Loucy (cell line): ENCODE measurements at regions not wholly inside any gene's neighbourhood (a gene's known extent, or its start where the extent isn't known, plus 50 kb on each side); places are given as distances from the start of the nearest gene placed in this dataset.

Experiments used
- CTCF ChIP-seq: fragments of 200-600 bp; sonication (generic); conservative IDR thresholded peaks from 2 replicates; pipeline ENCODE4 v1.5.1; 2014; ENCODE audit warnings: mild to moderate bottlenecking, antibody characterized with exemption, low read length
- EZH2phosphoT487 ChIP-seq: fragments of 200-600 bp; IDR thresholded peaks from 2 replicates; pipeline ENCODE4 v1.6.1; 2018; ENCODE audit warnings: antibody characterized with exemption, mild to moderate bottlenecking, moderate library complexity, borderline replicate concordance

GRCh38 chr7:80334908-80335307, 177.0 kb downstream of the GNAT3 start:
- TF ChIP-seq CTCF (no peak), EZH2phosphoT487 (no peak)
